MCF 10A (cell line): ENCODE measurements at regions not wholly inside any gene's neighbourhood (a gene's known extent, or its start where the extent isn't known, plus 50 kb on each side); places are given as distances from the start of the nearest gene placed in this dataset.

ENCODE experiments used
- BruUV-seq: library from RNA; stranded (reverse); fragments of 400-500 nt; replicated peaks from 2 replicates; lab custom pipeline; 2021; lab: Mats Ljungman, UMichigan
- CTCF ChIA-PET: fragments of 300-600 bp; sonication (Branson Sonifier 250); formaldehyde crosslinking; extraction: SDS; loops from one replicate; lab custom pipeline; 2021; ENCODE audit warnings: antibody characterized with exemption, inconsistent platforms; lab: Yijun Ruan, JAX
- POLR2A ChIA-PET: fragments of 300-600, 350-650 bp; sonication (Branson Sonifier 250); formaldehyde crosslinking; extraction: SDS; loops from one replicate; lab custom pipeline; 2020; ENCODE audit warnings: antibody characterized with exemption, inconsistent platforms; lab: Yijun Ruan, JAX
- DNase-seq: peaks from one replicate; pipeline ENCODE4 v3.0.0-alpha.2; 2018; ENCODE audit not compliant: unreplicated experiment
- H3K27ac Mint-ChIP-seq: one replicate; pipeline ENCODE4 v1.8.0; 2022; ENCODE audit warnings: mild to moderate bottlenecking, low read depth, mixed read lengths; ENCODE audit not compliant: unreplicated experiment
- H3K27me3 Mint-ChIP-seq: one replicate; pipeline ENCODE4 v1.8.0; 2022; ENCODE audit warnings: mixed read lengths; ENCODE audit not compliant: insufficient read depth, unreplicated experiment
- H3K36me3 Mint-ChIP-seq: one replicate; pipeline ENCODE4 v1.8.0; 2022; ENCODE audit warnings: mild to moderate bottlenecking, moderate library complexity, mixed read lengths; ENCODE audit not compliant: insufficient read depth, unreplicated experiment
- H3K4me1 Mint-ChIP-seq: one replicate; pipeline ENCODE4 v1.8.0; 2022; ENCODE audit warnings: mixed read lengths; ENCODE audit not compliant: insufficient read depth, unreplicated experiment
- H3K4me3 Mint-ChIP-seq: one replicate; pipeline ENCODE4 v1.8.0; 2022; ENCODE audit warnings: mild to moderate bottlenecking, moderate library complexity, mixed read lengths; ENCODE audit not compliant: unreplicated experiment
- H3K9me3 Mint-ChIP-seq: one replicate; pipeline ENCODE4 v1.8.0; 2022; ENCODE audit warnings: mixed read lengths; ENCODE audit not compliant: unreplicated experiment
- intact Hi-C: fragments of 100-400 bp; cut with micrococcal nuclease; formaldehyde crosslinking; loops from 2 replicates; pipeline ENCODE4 v1.14.1; 2022
- TF ChIP-seq, protein P1 (sequence below): fragments of 200-600 bp; IDR thresholded peaks from one replicate; pipeline ENCODE4 v1.8.0; 2022; ENCODE audit warnings: antibody characterized with exemption, mild to moderate bottlenecking; ENCODE audit not compliant: unreplicated experiment

DNA sequence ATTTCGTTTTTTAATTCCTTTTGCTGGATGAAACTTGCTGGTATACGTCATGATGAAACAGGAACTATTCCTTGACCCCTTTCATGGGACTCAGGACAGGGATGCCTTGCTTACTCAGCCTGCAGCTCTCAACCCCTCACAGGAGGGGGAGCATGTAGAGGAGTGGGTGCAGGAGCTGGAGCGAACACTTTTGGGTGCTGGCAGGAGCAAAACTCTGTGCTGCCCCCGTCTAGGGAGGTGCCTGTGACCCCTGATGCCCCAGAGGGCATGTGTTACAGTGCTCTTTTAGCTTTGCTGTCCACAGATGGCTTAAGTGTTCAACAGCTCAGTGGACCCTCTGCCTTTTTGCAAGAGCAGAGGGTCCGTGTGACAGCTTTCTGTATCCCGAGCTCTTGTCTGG, 56.8 kb upstream of the TEX13C start:
- intact Hi-C loops, result no loop called here
- Mint-ChIP-seq H3K9me3 (peaks cover 14% of the 10 kb centered on the region), H3K4me1 (no peaks in the 10 kb centered on the region), H3K36me3 (no peaks in the 10 kb centered on the region), H3K4me3 (no peak overlapping the region), H3K27ac (no peak overlapping the region), H3K27me3 (no peaks in the 10 kb centered on the region)
- TF ChIP-seq, protein P1, sequence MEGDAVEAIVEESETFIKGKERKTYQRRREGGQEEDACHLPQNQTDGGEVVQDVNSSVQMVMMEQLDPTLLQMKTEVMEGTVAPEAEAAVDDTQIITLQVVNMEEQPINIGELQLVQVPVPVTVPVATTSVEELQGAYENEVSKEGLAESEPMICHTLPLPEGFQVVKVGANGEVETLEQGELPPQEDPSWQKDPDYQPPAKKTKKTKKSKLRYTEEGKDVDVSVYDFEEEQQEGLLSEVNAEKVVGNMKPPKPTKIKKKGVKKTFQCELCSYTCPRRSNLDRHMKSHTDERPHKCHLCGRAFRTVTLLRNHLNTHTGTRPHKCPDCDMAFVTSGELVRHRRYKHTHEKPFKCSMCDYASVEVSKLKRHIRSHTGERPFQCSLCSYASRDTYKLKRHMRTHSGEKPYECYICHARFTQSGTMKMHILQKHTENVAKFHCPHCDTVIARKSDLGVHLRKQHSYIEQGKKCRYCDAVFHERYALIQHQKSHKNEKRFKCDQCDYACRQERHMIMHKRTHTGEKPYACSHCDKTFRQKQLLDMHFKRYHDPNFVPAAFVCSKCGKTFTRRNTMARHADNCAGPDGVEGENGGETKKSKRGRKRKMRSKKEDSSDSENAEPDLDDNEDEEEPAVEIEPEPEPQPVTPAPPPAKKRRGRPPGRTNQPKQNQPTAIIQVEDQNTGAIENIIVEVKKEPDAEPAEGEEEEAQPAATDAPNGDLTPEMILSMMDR, result no peak
- DNase-seq, result no peak
- no TSS peak for BruUV-seq
- CTCF ChIA-PET, result no interaction called here
- POLR2A ChIA-PET, result no interaction called here

DNA sequence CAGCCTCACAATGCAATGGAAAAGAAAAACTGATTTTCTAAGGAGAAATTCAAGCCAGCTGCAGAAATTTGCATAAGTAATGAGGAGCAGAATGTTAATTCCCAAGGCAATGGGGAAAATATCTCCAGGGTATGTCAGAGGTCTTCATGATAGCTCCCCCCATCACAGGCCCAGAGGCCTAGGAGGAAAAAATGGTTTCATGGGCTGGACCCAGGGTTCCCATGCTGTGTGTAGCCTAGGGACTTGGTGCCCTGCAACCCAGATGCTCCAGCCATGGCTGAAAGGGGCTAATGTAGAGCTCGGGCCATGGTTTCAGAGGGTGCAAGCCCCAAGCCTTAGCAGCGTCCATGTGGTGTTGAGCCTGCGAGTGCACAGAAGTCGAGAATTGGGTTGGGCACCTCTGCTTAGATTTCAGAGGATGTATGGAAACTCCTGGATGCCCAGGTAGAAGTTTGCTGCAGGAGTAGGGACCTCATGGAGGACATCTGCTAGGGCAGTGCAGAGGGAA, 53.5 kb upstream of the TEX13C start:
- POLR2A ChIA-PET, result no interaction called here
- peaks cover 22% of the 10 kb centered on the region for H3K9me3 Mint-ChIP-seq

More for the DNA sequence above, 53.5 kb upstream of the TEX13C start:
- DNase-seq, result no peak
- TF ChIP-seq, protein P1, result no peak
- no TSS peak for BruUV-seq
- Mint-ChIP-seq H3K4me3 (no peak overlapping the region), H3K27me3 (no peaks in the 10 kb centered on the region), H3K27ac (no peak overlapping the region), H3K4me1 (no peaks in the 10 kb centered on the region), H3K36me3 (no peaks in the 10 kb centered on the region)
- CTCF ChIA-PET, result interaction anchor here (0.6 kb wide), 1 partner anchor 127 kb away, joined by 3 read pairs; no protein-coding TSS in a partner anchor
- intact Hi-C loops, result no loop called here
